ENCODE measurements at regions not wholly inside any gene's neighbourhood (a gene's known extent, or its start where the extent isn't known, plus 50 kb on each side); places are given as distances from the start of the nearest gene placed in this dataset.

DNA sequence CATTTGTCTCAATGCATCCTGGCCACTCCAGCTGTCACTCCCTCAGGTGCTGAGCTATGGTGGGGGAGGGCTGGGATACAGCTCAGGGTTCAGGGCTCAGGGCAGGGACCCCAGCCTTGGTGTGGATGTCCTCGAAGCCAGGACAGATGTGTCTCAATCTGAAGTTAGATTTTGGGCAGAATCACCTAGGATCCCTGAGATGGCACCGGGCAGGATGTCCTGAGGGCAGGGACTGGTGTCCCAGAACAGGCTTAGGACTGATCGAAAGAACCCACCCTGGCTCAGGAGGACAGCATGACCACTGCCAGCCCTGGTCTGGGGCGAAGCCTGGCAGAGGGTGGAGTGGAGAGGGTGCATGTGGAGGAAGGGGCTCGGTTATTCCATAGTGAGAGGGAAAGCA is 96.8 kb upstream of the THY1 start:
- FAIRE-seq (no peak), DNase-seq (no peak)

DNA sequence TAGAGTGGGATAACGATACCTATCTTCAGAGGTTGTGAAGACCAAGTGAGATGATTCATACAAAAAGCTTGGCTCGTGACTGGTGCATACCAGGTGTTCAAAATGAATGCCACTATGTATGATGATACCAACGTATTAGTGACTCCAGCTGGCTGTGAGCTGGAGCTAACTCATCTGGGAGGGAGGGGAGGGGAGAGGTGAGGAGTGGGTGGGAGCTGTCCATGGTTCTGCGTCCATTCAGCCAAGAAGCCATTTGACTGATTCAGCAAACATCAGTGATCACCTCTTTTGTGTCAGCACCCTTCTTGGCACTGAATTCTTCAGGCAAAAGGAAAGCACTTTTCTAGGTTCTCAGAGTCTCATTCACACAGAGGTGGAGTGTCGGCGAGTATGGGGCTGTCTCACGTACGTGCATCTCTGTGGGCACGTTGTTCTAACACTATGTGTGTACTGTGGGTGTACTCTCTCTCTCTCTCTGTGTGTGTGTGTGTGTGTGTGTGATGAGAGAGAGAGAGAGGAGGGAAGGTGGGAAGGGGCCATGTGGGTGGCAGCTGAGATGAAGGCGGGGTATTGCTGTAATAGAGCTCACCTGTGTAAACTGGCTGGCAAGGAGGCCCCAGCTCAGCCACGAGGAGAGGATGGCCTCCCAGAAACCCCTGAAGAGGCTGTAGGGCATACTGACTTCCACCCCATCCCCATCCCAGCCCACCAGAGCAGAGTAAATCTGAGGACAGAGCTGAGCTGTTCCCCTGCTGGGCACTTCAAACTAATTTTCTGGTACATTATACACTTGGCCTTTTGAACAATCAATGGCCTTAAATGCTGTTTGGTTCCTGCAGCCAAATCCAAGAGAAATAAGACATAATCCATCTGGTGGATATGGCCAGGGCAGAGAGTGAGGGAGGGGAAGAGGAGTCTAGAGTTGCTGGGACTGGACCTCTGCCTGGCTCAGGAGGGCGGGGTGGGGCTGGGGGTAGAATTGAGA is 96.1 kb upstream of the THY1 start:
- H3K36me3 ChIP-seq: no peaks in the 10 kb centered on the region
- FAIRE-seq: no peak
- no peaks in the 10 kb centered on the region for H3K9me3 ChIP-seq
- no peak overlapping the region for H3K4me3 ChIP-seq
- WGBS, 2 donors: 54 to 56% methylated on average over 12 of the region's 12 CpGs
- no peaks in the 10 kb centered on the region for H3K4me1 ChIP-seq
- H3K27me3 ChIP-seq: no peaks in the 10 kb centered on the region
- no peak overlapping the region for H3K27ac ChIP-seq
- TF ChIP-seq, protein P1, sequence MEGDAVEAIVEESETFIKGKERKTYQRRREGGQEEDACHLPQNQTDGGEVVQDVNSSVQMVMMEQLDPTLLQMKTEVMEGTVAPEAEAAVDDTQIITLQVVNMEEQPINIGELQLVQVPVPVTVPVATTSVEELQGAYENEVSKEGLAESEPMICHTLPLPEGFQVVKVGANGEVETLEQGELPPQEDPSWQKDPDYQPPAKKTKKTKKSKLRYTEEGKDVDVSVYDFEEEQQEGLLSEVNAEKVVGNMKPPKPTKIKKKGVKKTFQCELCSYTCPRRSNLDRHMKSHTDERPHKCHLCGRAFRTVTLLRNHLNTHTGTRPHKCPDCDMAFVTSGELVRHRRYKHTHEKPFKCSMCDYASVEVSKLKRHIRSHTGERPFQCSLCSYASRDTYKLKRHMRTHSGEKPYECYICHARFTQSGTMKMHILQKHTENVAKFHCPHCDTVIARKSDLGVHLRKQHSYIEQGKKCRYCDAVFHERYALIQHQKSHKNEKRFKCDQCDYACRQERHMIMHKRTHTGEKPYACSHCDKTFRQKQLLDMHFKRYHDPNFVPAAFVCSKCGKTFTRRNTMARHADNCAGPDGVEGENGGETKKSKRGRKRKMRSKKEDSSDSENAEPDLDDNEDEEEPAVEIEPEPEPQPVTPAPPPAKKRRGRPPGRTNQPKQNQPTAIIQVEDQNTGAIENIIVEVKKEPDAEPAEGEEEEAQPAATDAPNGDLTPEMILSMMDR (IDR thresholded peaks at IDR 0.05): no peak
- no peak for DNase-seq
- ATAC-seq: peak in 1 of 4 donors; percentile 37
- intact Hi-C loops (cut with DNase I): no loop called here

More for the DNA sequence above, 96.8 kb upstream of the THY1 start:
- H3K4me1 ChIP-seq: no peaks in the 10 kb centered on the region
- no peaks in the 10 kb centered on the region for H3K27me3 ChIP-seq
- TF ChIP-seq, protein P1 (IDR thresholded peaks at IDR 0.05): no peak
- 65 to 71% methylated on average over 5 of the region's 5 CpGs for WGBS, 2 donors
- intact Hi-C loops (cut with DNase I): no loop called here
- no peak overlapping the region for H3K4me3 ChIP-seq
- ATAC-seq: no peak
- H3K27ac ChIP-seq: no peak overlapping the region
- no peaks in the 10 kb centered on the region for H3K36me3 ChIP-seq
- no peaks in the 10 kb centered on the region for H3K9me3 ChIP-seq

DNA sequence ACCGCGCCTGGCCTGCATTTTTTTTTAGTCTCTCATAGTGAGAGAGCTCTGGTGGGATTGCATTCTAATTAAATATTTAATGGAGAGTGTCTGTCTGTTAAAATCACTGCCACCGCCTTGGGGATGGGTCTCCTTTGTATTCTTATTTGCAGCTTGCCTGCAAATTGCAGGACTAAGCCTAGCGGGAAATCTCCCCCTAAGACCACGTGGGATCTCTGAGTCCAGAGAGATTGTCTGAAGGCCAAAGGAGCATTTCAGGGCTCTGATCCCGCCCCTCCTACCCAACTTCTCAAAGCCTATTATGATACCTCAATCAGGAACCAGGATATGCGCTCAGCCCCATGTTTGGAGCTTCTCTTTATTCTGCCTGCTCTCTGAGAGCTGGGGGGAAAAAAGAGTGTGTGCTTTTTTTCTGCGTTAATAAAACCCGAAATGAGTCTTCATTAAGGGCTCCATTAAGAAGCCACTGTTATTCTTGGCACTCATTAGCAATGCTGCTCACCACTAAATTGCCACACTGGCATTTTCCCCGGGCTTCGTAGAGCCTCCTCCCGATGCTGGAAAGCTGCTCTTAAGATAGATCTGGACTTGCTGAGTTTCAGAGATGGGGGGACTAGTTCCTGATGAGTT is 92.9 kb upstream of the THY1 start:
- WGBS, 2 donors: 81 to 82% methylated on average over 12 of the region's 12 CpGs
- FAIRE-seq: no peak

DNA sequence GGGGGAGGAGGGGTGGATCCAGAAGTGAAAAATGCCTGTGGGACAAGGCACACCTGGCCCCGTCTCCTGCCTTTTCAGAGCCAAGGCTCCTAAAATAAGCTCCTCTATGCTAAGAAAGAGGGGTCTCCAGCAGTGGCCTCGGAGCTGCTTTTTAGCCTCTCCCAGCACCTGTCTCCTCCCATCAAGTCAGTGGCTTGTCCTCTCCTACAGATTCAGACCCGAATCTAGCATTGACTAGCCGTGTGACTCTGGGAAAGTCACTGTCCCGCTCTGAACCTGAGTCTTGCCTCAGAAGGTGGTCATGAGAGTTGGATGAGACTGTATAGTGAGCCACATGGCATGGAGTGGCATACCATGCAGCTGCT is 90.8 kb upstream of the THY1 start:
- FAIRE-seq: no peak
- intact Hi-C loops (cut with DNase I): no loop called here

More for the DNA sequence above, 92.9 kb upstream of the THY1 start:
- Histone ChIP-seq H3K27me3 (no peaks in the 10 kb centered on the region), H3K27ac (no peak overlapping the region), H3K36me3 (no peaks in the 10 kb centered on the region), H3K4me1 (no peaks in the 10 kb centered on the region), H3K4me3 (no peak overlapping the region), H3K9me3 (no peaks in the 10 kb centered on the region)
- intact Hi-C loops (cut with DNase I): no loop called here
- no peak for DNase-seq
- ATAC-seq: no peak
- TF ChIP-seq, protein P1 (IDR thresholded peaks at IDR 0.05): no peak

More for the DNA sequence above, 90.8 kb upstream of the THY1 start:
- DNase-seq (no peak), ATAC-seq (no peak)
- TF ChIP-seq, protein P1 (IDR thresholded peaks at IDR 0.05): no peak
- Histone ChIP-seq H3K4me1 (no peaks in the 10 kb centered on the region), H3K4me3 (no peak overlapping the region), H3K36me3 (no peaks in the 10 kb centered on the region), H3K27me3 (no peaks in the 10 kb centered on the region), H3K27ac (no peak overlapping the region), H3K9me3 (no peaks in the 10 kb centered on the region)
- 69 to 74% methylated on average over 5 of the region's 5 CpGs for WGBS, 2 donors

Data from pancreas (tissue), 10 donors.